Suppressor macrophage treated with lipopolysaccharide for 1 hour (primary cell): ENCODE measurements at regions not wholly inside any gene's neighbourhood (a gene's known extent, or its start where the extent isn't known, plus 50 kb on each side); places are given as distances from the start of the nearest gene placed in this dataset.
A peak's percentile ranks its signal among the peaks of the same experiment; 100 is the strongest.

ENCODE experiments used
- DNase-seq, 3 donors: peaks; one replicate each; pipeline ENCODE4 v3.0.0-alpha.2; 2020 to 2022

DNA sequence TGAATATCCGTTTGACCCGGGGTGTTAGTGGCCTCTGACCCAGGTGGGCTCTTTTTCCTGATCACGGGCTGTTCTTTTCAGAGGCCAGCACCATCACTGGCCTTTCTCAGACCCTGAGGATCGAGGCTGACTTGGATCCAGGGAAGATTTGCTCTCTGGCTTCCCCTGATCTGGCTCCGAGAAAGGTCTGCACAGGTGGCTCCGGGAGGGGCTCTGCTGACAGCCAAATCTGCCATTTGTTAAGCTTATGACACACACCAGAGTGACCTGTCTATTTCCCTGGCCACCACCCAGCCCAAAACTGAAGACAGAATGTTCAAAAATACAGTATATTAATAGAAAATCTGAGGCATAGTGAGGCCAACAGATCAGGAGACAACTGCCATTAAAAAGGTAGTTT lies 221.8 kb upstream of the TNRC6C start:
- no peak for DNase-seq

DNA sequence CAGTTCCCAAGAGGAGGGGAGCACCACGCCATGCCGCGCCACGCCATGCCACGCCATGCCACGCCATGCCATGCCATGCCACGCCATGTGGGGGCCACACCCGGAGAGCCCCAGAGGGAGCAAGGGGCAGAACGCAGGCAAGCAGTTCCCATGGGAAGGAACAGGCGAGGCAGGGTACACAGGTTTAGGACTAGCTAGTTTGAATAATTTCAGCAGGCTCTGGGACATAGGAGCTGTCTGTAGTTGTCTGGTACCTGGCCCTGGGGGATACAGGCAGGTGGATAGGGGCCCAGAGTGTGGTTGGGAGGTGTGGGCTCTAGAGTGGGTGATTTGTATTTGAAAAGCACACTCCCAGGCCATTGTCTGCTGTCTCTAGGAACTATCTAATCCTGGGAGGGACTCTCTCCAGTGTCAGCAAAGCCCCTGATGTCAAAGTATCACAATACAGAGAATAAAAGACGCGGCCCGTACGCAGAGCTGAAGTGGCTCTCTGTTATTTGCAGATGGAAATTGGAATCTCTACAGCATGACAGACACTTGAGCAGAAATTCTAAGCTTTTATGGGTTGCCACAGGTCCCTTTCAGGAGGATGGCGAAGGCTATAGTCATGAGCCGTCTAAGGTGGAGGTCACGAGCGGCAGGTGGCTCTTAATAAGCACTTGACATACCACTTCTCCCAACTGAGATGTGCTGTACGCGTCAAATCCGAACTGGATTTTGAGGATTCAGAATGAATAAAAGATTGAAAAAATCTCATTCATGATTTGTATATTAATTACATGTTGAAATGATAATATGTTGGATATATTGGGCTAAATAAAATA lies 220.8 kb upstream of the TNRC6C start:
- DNase-seq = no peak

DNA sequence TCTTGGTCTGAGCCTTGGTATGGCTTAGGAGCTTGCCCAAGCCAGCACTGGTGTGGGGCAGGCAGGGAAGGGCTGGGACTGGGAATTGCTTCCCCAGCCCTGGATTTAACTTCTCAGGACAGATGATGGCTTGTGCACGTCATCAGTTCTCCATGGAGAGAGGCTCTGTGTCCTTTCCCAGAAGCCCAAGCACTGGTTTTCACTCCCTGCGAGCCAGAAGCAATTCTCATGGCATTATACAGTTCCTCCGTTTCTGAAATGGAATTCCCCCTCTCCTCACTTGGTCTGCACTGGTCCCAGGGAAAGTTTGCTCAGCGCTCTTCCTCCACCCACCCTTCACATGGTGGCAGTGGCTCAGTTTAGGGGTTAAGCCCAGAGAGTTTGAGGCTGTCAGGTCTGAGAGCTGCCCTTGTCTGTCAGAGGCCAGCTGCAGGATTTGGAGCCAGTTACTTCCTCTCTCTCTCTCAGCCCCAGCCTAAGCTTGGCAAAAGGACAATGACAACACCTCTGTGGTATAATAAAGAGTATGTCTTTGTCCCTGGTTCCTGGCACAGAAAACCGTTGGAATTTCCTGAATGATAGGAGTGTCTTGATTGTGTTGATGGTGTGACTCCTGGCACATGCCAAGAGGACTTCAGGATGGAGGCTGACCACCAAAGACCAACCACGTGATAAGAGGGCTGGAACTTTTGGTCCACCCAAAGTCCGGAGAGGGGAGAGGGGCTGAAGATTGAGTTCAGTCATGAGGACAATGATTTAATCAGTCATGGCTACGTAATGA lies 219.6 kb upstream of the TNRC6C start:
- peak in 2 of 3 donors; percentile 3 to 16 for DNase-seq

DNA sequence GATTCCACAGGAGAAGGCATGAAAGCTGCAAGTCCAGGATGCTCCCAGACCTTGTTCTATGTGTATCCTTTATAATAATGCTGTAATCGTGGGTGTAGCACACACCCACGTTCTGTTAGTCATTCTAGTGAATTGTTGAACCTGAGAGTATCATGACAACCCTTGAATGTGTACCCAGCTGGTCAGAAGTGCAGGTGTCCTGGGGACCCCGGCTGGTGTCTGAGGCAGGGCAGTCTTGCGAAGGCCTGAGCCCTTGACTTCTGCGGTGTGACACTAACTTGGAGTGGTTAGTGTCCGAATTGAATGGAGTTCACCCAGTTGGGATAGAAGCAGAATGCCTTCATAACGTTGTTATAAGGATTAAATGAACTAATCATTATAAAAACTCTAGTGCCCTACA lies 218.0 kb upstream of the TNRC6C start:
- no peak for DNase-seq

DNA sequence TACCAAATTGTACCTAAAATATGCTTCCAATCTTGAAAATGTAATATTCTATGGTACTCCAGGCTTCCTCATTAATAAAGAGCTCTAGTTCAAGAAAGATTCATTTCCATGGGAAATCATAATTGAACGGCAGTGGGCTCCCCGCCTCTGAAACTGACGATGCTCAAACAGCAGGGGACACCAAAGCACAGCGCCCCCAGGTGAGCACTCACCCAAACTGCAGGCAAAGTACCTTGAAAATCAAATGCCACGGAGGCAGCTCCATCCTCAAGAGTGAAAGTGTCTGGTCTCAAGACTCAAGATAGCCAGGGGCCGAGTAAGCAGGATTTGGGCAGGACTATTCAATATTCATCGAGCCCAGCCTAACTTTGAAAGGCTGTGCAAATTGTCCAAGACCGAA lies 217.4 kb upstream of the TNRC6C start:
- DNase-seq = peak; percentile 31 to 55 (median 31)

DNA sequence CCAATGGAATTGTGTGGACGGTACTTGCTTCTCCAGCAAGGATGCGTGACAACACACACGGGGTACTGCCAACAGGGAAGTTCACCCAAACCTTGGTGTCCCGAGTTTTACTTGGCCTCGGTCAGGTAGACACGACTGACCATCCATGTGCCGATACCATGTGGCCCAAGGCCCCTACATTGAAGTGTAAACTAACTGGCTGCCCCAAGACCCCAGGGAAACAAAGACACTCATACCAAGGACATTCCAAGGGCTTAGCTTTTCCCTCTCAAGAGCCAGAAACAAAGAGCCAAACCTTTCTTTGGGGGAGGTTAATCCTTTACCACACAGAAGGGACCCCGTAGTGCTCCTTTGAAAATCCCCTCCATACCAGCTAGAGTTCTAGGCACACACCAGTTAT lies 215.9 kb upstream of the TNRC6C start:
- no peak for DNase-seq

DNA sequence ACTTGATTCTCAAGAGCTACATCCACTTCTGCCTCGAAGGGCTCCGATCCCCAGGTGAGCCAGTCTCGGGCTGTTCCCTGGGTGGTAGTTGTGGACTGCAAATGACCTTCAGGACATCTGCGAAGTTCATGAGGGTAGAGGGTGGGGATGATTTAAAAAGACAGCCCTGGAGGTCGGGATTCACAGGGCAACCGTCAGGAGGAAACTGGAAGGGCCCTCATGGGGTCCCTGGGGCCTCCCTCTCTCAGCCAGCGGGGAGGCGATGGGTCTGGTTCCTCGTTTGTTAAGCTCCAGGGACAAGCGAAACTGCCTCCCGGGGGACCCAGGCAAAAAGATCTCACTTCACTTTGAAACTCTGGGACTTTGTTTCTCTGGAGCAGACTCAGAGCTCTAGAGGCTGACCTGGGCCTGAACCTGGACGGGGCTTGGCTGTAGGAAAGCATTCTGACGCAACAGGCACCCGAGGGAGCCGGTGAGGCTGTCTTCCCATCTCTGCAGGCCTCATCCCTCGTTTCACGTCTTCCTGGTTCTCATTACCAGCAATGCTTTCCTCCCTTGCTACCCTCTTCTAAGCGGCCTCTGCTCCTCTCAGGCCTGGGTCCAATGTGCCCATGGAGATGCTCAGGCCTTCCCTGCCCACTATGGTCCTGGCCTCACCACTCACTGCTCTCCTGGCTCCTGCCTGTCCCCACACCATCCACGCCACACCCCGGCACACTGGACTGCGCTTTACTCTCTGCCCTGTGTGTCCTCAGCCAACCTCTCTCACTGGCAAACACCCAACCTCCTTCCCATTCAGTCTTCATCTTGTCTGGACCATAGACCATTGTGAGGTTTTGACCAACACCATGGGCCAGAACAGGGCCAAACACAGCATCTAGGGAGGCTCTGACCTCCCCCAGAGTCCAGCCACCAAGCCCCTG lies 214.2 kb upstream of the TNRC6C start:
- DNase-seq = no peak

DNA sequence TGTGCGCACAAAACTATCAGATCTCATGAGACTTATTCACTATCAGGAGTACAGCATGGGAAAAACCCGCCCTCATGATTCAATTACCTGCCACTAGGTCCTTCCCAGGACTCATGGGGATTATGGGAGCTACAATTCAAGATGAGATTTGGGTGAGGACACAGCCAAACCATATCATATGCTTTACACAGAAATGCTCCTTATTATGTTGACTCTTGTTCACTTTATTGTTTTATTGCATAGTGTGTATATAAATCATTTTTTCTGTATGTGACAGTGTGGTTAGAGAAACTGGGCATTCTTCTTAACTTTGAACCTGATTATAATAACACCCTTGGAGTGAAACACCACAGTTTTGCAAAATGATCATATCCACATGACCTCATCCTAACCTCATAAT lies 212.8 kb upstream of the TNRC6C start:
- no peak for DNase-seq

DNA sequence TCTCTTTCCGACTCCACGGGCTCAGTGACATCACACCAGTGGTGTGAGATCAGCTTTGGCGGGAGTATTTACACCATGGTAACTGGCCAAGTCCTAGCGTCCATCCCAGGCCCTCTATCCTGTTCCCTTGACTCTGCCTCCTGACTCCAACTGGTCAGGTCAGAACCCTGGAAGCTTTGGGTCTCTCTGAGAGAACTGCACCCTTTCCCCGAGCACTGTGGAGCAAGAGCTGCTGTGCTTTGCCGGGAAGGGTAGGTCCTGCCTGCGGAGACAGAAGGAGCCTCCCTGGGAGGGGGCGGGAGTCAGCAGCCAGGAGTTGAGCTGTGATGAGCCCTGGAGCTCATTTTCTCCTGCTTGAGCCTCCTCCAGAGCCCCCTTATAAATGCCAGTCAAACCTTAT lies 212.1 kb upstream of the TNRC6C start:
- no peak for DNase-seq

DNA sequence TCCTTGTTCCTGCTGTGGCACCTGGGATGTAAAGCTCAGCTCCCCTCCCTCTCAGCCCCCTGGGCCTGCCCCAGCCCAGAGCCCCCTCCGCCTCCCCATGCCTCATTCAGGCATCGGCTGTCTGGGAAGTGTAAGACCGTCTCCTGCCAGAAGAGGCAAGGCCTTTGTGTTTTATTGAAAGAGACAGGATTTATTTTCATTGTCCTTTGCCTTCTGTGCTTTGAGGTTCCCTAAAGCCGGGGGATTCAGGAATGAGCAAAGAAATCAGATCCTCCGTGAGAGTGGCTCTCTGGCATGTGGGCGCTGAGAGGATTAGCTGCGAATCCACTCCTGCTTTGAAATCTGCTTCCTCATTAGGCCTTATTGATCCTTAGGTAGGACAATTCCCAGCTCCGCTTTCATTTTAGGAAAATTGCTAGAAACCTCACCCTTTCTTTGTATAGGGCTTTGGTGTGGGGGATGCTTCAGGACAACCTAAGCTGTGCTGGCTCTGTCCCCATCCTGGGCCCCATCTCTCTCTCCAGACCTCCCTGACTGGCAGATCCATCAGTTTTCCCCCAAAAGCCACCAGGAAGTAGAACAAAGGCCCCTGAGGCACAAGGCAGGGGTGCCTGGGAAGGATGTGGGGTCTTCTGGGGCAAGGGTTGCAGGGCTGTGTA lies 211.5 kb upstream of the TNRC6C start:
- no peak for DNase-seq

DNA sequence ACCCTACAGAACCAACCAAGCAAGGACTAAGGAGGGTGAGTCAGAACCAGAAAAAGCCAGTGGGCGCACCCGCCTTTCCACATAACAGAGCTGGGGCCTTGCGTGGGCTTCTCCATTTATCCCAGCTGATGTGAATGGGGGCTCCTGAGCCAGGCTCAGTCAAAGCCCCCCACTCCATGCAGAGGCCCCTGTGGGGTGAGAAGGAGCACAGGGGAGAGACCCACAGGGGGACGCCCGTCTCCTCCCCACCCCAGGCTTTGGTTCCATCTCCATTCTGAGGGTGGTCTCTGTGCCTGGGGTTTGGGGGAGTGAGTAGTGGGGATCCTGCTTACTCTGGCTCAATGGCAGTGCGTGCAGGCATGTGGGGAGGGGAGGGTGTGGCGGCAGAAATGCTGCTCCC lies 210.1 kb upstream of the TNRC6C start:
- no peak for DNase-seq

DNA sequence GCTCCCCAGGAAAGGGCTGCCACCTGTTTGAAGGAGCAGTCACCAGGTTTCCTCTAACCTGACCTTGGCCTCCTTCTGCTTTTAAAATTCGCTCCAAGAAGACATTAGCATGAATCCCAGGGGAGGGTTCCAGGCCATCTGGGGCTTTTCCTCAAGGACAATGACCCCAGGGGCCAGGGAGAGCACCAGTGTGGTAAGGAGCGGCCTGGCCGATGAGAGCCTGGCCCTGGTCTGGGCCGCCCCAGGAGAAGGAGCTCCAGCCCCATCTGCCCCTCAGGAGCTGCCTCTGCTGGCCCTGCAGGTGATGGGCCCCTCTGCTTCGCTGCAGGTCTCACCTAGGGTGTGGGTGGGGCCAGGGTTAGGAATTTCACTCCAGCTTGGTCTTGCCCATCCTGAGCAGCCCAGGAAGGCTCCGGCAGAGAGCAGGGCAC lies 209.2 kb upstream of the TNRC6C start:
- no peak for DNase-seq

DNA sequence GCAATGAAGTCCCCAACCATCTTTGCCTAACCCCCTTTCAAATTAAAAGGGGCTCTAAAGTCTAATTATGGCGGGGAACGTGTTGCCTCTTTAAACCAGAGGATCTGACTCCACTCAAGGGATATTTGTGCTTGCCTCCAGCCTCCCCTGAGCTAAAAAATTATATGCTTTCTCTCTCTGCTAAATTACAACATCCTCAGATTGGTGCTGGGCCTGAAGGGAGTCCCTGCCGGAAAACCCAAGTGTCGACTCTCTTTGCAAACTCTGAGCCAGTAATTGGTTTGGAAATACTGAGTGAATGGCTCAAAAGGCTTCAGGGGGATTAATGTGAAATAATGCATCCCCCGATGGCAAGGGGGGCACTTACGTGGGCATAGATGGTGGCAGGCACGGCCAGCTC lies 208.5 kb upstream of the TNRC6C start:
- DNase-seq = no peak

DNA sequence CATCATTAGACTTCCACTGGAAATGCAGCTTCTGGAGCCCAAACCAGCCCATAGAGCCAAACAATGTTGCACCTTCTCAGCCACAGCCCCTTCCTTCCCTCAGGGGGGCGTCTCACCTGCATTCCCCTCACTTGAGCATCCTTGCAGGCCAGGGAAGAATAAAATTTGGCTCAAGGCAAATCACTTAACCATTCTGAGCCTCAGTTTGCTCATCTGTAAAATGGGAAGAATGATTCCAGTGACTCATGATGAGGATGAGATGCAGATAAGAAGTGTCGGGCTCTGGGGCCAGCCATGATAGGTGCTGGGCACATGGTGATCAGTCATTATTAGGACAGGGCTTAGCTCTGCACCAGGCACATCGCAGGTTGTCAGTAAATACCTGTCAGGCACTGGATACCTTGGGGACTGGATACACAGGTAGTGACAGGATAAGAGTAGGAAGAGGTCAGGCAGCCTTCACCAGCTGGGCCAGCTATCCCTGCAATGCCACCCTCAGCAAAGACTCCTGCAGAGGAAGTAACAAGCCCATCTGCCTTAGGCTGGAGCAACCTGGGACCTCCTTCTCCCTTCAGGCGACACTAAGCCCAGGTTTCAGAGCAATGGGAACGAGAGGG lies 208.0 kb upstream of the TNRC6C start:
- DNase-seq = no peak

DNA sequence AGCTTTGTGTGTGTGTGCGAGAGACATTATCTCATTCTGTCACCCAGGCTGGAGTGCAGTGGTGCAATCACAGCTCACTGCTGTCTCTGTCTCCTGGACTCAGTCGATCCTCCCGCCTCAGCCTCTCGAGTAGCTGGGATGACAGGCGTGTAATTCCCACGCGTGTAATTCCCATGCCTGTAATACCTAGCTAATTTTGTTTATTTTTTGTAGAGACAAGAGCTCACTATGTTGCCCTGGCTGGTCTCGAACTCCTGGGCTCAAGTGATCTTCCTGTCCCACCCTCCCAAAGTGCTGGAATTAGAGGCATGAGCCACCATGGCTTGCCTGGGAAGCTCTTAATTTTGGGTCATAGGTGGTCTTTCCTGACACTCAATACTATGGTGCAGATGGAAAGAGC lies 205.3 kb upstream of the TNRC6C start:
- no peak for DNase-seq

DNA sequence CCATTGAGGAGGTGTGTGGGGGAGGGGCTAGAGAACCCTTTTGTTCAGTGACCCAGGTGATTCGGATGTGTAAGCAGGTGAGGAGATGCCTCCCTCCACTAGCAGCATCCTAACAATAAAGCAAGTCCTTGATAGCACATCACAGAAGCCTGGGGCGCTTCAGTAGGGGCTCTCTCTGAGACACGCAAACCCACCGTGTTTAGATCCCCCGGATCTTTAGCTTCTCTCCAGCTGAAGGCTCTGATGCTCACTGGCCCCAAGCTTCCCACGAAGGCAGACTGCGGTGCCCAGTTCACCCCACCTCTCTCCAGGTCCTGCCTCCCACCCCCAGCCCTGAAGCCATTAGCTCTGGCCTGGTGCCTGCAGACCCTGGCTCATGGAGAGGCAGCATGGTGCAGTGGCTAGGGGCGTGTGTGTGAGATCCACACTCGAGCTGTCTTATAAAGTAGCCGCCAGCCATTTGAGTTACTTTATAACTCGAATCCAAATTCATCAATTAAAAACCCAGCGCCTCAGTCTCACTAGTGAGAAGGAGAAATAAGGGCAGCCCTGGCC lies 204.7 kb upstream of the TNRC6C start:
- no peak for DNase-seq

DNA sequence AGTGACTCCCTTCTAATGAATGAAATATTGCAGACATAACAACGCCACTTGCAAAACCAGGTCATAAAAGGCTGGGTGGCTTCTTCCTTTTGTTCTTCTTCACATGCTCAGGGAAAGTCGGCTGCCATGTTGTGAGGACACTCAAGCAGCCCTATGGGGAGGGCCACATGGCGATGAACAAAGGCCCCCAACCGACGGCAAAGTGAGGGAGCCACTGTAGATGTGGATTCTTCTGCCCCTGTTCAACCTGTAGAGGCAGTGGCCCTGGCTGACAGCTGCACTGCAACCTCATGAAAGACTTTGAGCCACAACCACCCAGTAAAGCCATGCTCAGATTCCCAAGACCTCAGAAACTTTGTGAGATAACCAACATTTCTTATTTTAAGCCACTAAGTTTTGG lies 203.5 kb upstream of the TNRC6C start:
- DNase-seq = no peak

DNA sequence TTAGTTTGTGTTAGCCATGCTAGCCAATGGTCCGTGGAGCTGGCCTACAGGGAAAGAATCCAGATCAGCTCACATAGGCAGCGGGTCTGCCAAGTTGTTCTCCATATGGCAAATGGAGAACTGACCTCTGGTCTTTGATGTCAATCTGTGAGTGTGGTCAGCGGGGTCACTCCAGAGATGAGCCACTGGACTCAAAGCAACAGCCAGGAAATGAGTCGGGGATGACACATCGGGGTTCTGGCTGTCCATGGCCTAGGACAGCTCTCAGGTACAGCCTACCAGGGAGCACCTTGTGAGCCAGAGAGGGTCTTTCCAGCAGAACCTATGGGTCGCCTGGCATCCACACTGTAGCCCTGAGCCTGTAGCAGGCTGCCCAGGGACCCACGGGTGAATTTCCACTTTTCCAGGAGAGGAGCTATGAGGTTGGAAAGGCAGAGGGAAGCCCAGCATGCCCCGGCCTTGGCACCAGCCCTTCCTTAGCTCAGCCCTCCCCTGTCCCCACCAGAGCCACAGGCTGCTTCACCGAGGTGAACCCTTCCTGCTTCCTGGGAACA lies 203.0 kb upstream of the TNRC6C start:
- DNase-seq = peak in 2 of 3 donors; percentile 13 to 18

DNA sequence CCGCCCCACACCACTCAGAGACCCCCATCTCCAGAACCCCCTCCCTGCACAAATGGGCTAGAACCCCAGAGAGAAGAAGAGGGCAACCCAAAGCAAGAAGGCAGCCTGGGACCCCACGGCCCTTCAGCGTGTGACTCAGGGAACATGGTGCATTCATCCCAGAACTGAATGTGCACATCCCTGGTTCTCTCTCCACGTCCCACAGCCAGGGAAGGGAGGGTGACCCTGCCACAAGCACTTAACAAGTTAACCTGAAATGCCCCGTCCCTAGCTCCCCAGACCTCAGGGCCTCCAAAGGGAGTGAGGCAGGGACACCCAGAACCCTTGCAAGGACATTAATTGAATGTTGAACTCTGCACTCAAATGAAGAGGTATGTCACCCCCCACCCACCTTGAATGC lies 202.5 kb upstream of the TNRC6C start:
- DNase-seq = no peak

DNA sequence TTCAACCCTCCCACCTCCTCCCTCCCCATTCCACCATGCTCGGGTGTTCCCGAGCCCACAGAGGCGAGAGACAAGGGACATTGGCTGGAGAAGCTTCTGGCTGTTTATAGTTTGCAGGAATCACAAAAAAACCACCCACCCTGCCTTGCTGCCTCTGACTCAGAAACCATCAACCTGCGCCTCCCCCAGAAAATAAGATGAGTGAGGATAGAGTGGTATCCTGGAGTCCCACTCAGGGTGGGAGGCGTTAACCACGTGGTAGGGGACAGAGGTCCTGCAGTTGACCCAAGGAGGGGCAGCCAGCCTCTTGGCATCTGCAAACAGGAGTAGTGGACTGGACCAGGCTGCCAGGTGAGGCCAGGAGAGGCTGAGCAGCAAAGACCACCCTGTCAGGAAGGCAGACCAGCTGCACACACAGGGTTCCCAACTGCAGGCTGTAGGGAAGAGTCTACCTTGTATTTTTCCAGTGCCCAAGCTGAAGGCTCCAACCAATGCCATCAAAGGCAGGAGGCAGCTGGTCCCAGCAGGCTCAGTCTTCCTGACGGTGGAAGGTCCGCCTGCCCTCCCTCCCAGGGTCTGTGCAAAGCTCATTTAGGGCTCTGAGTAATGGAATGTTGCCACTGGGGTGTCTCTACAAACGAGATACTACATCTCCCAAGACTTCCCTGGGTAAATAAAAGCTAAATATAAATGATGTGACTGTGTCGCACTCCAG lies 201.5 kb upstream of the TNRC6C start:
- DNase-seq = no peak

DNA sequence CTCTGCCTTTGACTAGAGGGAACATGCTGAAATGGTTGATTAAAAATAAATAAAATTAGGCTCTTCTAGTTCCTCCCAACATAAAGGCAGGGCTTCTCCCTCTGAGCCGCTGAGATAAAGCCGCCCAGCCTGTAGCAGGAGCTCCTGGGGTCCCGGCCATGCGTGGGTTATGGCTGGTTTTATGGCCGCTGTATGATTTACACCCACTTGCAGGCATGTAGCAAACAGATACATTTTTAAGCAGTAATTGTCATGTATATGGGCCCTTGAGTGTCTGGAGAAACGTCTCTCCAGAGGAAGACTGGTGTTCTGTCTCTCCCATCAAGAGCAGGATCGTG lies 201.0 kb upstream of the TNRC6C start:
- no peak for DNase-seq
